AG04450 (cell line): ENCODE measurements at regions not wholly inside any gene's neighbourhood (a gene's known extent, or its start where the extent isn't known, plus 50 kb on each side); places are given as distances from the start of the nearest gene placed in this dataset.

Experiments
- CTCF ChIA-PET: fragments of 300-600, 350-600 bp; formaldehyde crosslinking; extraction: SDS; loops from one replicate; lab custom pipeline; 2022; ENCODE audit warnings: antibody characterized with exemption, inconsistent platforms; lab: Charles Lee
- POLR2A ChIA-PET: fragments of 350-600 bp; formaldehyde crosslinking; extraction: SDS; loops from one replicate; lab custom pipeline; 2021; ENCODE audit warnings: antibody characterized with exemption, inconsistent platforms; lab: Yijun Ruan, JAX
- DNase-seq: peaks from one replicate; pipeline ENCODE4 v3.0.0-alpha.2; 2011; ENCODE audit warnings: low read depth, low spot score
- H3K27ac ChIP-seq: one replicate; pipeline ENCODE4 v1.5.1; 2012; ENCODE audit warnings: low read depth, low read length, control low read depth
- H3K27me3 ChIP-seq: one replicate; pipeline ENCODE4 v1.6.0; 2012; ENCODE audit warnings: low read length; ENCODE audit not compliant: control insufficient read depth, insufficient read depth
- H3K4me3 ChIP-seq: 2 replicates; pipeline ENCODE4 v1.5.1; 2011; ENCODE audit warnings: mild to moderate bottlenecking, low read depth, low read length, control low read depth
- H3K9me3 ChIP-seq: 2 replicates; pipeline ENCODE4 v1.5.1; 2012; ENCODE audit warnings: low read length; ENCODE audit not compliant: control insufficient read depth, insufficient read depth
- TF ChIP-seq, protein P1 (sequence below): IDR thresholded peaks from 2 replicates; pipeline ENCODE4 v1.5.1; 2011; ENCODE audit warnings: low read depth, low read length, control low read depth, inconsistent platforms

DNA sequence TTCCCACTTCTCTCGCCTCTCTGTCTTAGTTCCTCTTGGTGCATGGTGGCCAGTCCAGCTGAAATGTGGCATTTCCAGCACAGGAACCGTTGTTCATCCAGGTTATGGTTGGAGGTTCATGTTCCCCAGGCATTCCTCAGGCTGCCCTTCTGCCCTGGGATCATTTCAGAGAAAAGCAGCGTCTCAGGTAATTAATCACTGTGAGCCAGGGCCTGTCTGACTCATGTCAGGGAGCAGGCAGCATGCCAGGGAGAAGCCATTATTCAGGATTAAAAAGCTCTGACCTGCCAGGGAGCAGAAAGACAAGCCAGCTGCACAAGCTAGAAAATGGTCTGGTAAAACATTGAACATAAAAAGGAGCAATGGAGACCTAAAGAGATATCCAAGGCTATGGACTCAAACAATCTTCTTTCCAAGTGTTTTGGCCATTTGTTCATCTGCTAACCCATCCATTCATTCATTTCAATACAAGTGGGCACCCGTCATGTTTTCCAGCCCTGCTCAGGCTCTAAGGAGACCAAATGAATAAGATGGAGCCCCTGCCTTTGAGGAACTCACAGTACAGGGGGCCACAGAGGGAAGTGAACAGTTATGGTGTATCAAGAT lies 241.4 kb downstream of the DRD1 start:
- Histone ChIP-seq H3K27me3 (no peaks in the 10 kb centered on the region), H3K4me3 (no peak overlapping the region), H3K9me3 (peaks cover 6% of the 10 kb centered on the region; the same call in 1 of the 2 replicates), H3K27ac (no peak overlapping the region)
- DNase-seq: no peak
- ChIA-PET POLR2A (interaction anchor here (1.2 kb wide), 1 partner anchor 17 kb away, joined by 3 read pairs; no protein-coding TSS in a partner anchor), CTCF (no interaction called here)
- TF ChIP-seq, protein P1, sequence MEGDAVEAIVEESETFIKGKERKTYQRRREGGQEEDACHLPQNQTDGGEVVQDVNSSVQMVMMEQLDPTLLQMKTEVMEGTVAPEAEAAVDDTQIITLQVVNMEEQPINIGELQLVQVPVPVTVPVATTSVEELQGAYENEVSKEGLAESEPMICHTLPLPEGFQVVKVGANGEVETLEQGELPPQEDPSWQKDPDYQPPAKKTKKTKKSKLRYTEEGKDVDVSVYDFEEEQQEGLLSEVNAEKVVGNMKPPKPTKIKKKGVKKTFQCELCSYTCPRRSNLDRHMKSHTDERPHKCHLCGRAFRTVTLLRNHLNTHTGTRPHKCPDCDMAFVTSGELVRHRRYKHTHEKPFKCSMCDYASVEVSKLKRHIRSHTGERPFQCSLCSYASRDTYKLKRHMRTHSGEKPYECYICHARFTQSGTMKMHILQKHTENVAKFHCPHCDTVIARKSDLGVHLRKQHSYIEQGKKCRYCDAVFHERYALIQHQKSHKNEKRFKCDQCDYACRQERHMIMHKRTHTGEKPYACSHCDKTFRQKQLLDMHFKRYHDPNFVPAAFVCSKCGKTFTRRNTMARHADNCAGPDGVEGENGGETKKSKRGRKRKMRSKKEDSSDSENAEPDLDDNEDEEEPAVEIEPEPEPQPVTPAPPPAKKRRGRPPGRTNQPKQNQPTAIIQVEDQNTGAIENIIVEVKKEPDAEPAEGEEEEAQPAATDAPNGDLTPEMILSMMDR: no peak

DNA sequence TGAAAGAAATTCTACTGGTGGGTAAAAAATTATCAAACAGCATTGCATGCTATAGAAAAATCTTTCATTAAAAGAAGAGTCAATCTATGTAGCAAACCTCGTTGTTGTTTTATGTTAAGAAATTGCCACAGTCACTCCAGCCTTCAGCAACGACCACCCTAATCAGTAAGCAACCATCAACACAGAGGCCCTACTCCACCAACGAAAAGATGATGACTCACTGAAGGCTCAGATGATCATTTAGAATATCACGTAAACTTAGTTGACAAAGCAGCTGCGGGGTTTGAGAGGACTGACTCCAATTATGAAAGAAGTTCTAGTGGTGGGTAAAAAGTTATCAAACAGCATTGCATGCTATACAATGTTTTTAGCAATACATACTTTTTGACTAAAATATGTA lies 242.6 kb downstream of the DRD1 start:
- TF ChIP-seq, protein P1: no peak
- Histone ChIP-seq H3K9me3 (peaks cover 6% of the 10 kb centered on the region; the same call in 1 of the 2 replicates), H3K27ac (no peak overlapping the region), H3K27me3 (no peaks in the 10 kb centered on the region), H3K4me3 (no peak overlapping the region)
- no peak for DNase-seq
- CTCF ChIA-PET: no interaction called here
- POLR2A ChIA-PET: no interaction called here

DNA sequence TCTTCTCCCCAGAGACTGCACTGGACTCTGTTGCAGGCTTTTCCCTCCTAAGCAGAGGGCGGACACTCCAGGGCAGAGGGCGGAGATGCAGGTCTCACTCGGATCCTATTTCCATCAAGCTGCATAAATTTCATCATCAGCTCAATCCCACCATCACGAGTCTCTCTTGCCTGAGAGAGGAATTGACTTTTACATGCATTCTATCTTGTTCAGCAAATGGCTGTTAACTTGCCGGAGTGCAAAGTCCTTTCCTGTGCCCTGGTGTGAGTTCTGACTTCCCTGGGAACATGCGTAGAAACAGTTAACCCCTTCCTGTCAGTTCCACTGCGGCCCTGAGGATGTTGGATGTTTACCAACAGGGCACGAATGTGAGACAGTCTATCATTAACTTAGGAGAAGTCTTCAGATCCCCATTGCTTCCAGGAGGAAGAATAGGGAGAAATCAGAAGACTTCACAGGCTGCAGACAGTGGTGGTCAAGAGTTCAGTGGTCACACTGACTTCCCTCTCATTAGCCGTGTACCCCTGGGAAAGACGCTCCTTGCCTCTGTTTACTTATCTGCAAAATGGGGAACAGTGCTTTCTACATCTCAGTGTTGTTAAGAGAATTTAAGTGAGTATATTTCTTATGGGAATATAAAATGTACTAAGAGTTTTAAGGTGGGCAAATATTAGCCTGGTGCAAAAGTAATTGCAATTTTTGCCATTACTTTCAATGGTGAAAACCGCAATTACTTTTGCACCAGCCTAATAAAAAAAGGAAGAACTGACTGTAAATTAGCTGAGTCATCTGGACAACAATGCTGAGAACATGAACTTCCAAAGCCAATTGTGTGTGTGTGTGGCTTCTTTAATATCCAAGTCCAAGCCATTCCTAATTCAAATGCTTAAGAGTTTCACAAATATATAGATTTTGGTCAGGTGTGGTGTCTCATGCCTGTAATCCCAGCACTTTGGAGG lies 248.0 kb downstream of the DRD1 start:
- no peak overlapping the region for H3K4me3 ChIP-seq
- POLR2A ChIA-PET: no interaction called here
- TF ChIP-seq, protein P1: no peak
- CTCF ChIA-PET: no interaction called here
- H3K27me3 ChIP-seq: peaks cover 3% of the 10 kb centered on the region
- peak overlapping the region; percentile 31 for H3K27ac ChIP-seq
- H3K9me3 ChIP-seq: peaks cover 4% of the 10 kb centered on the region; the same call in 1 of the 2 replicates
- DNase-seq: no peak

DNA sequence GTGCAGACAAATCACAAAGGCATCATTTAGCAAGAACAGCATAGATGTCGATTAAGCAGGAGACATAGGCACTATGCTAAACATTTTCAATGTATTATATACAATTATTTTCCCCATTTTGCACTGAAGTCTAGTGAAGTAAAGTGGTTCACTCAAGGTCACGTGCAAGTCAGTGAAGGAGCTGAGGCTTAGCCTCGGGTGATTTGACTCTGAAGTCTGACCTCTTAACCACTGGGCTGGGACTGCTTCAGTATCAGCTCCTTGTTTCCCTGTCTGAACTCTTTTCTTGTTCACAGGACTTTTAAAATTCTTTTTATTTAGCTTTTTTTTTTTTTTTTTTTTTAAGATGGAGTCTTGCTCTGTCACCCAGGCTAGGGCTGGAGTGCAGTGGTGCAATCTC lies 262.7 kb downstream of the DRD1 start:
- DNase-seq: no peak
- POLR2A ChIA-PET: no interaction called here
- TF ChIP-seq, protein P1: no peak
- H3K27me3 ChIP-seq: no peaks in the 10 kb centered on the region
- CTCF ChIA-PET: no interaction called here
- H3K27ac ChIP-seq: no peak overlapping the region
- no peak overlapping the region for H3K4me3 ChIP-seq
- H3K9me3 ChIP-seq: no peaks in the 10 kb centered on the region

DNA sequence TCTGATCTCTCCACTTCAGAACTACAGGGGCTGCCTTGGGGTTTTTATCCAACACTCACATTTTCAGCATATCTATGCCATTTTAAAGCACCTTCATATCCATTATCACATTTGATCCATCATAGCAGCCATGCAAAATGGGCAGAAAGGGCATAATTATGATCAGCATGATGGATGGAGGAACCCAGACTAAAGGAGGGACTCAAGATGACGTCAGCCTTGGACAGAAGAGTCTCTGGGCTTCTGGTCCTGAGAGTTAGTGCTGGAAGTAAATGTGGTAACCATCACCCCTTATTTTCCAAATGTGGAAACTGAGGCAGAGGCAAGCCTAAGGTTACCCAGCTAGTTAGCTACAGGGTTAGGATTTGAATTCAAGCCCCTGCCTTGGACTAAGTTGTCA lies 273.1 kb downstream of the DRD1 start:
- TF ChIP-seq, protein P1: no peak

More for the DNA sequence above, 273.1 kb downstream of the DRD1 start:
- Histone ChIP-seq H3K4me3 (no peak overlapping the region), H3K27ac (no peak overlapping the region), H3K27me3 (no peaks in the 10 kb centered on the region), H3K9me3 (no peaks in the 10 kb centered on the region)
- POLR2A ChIA-PET: no interaction called here
- CTCF ChIA-PET: no interaction called here
- DNase-seq: no peak
